ENCODE measurements at regions not wholly inside any gene's neighbourhood (a gene's known extent, or its start where the extent isn't known, plus 50 kb on each side); places are given as distances from the start of the nearest gene placed in this dataset.

- TF ChIP-seq BHLHE40 (IDR thresholded peaks at IDR 0.05; ENCODE audit: low read depth, low read length) (no peak), USF2 (IDR thresholded peaks at IDR 0.05) (no peak), JUN (IDR thresholded peaks at IDR 0.05) (no peak), CTCF (IDR thresholded peaks at IDR 0.05) (no peak), KDM1A (IDR thresholded peaks at IDR 0.05; ENCODE audit: low read depth) (no peak), POLR2A (IDR thresholded peaks at IDR 0.05; ENCODE audit: low read length) (no peak), JUNB (IDR thresholded peaks at IDR 0.05) (no peak), REST (IDR thresholded peaks at IDR 0.05) (no peak), SREBF2 (IDR thresholded peaks at IDR 0.05) (no peak), RFX5 (IDR thresholded peaks at IDR 0.05) (no peak), CEBPB (IDR thresholded peaks at IDR 0.05) (no peak)
Observed at GRCh38 chr20:60461993-60462392, 503.8 kb downstream of the CDH26 start.
